Thymus (tissue), 11 donors: ENCODE measurements at regions not wholly inside any gene's neighbourhood (a gene's known extent, or its start where the extent isn't known, plus 50 kb on each side); places are given as distances from the start of the nearest gene placed in this dataset.

ENCODE experiments used
- DNase-seq, 9 donors: peaks; one replicate each; pipeline ENCODE4 v3.0.0-alpha.2; 2013; ENCODE audit warnings: low spot score in 9 of 9, low read depth in 6 of 9, missing footprints in 1 of 9
- H3K27ac ChIP-seq, 2 donors: one replicate each; pipeline ENCODE4 v1.5.1; 2013; ENCODE audit warnings: control low read depth in 1 of 2, low read depth in 1 of 2, low read length in 1 of 2, mild to moderate bottlenecking in 1 of 2, moderate library complexity in 1 of 2
- H3K27me3 ChIP-seq, 2 donors: one replicate each; pipeline ENCODE4 v1.5.1; 2013; ENCODE audit warnings: low read length in 1 of 2; ENCODE audit not compliant: control insufficient read depth in 2 of 2, insufficient read depth in 1 of 2
- H3K36me3 ChIP-seq, 2 donors: one replicate each; pipeline ENCODE4 v1.5.1; 2013; ENCODE audit warnings: low read length in 1 of 2, mild to moderate bottlenecking in 1 of 2, moderate library complexity in 1 of 2; ENCODE audit not compliant: control insufficient read depth in 2 of 2, insufficient read depth in 2 of 2
- H3K4me1 ChIP-seq, 2 donors: one replicate each; pipeline ENCODE4 v1.5.1; 2013; ENCODE audit warnings: low read length in 2 of 2; ENCODE audit not compliant: control insufficient read depth in 2 of 2, insufficient read depth in 2 of 2
- H3K4me3 ChIP-seq, 2 donors: one replicate each; pipeline ENCODE4 v1.5.1; 2013; ENCODE audit warnings: low read length in 2 of 2, control low read depth in 1 of 2, mild to moderate bottlenecking in 1 of 2
- H3K9me3 ChIP-seq, 2 donors: one replicate each; pipeline ENCODE4 v1.5.1; 2013; ENCODE audit warnings: low read length in 1 of 2, mild to moderate bottlenecking in 1 of 2; ENCODE audit not compliant: control insufficient read depth in 2 of 2, insufficient read depth in 1 of 2
- WGBS: extraction: QIAGEN DNeasy Blood & Tissue Kit; methylation state at CpG from one replicate; pipeline ENCODE4 v1.1.7; 2013; 5-methylcytosine and 5-hydroxymethylcytosine counted together
- donor health status: healthy.

DNA sequence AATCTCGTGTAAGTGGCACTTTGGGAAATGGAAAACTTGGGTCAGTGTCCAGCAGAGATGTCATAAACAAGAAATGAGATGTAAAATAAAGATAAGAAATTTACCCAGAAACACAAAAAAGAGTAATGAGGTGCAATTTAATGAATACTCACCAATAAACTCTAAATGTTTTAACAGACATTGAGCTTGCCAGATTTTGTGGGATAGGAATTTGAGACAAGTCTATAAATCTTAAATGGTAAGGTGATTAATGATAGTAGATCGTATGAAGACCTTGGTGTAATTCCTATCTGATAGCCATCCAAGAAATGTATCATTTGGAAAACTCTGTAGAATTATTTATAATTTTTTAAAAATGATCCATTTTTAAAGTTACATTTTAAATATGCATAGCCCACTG lies 682.4 kb downstream of the MAT2B start:
- no peak for DNase-seq
- no peak overlapping the region for H3K4me3 ChIP-seq
- H3K27ac ChIP-seq: no peak overlapping the region
- H3K27me3 ChIP-seq: no peaks in the 10 kb centered on the region
- H3K9me3 ChIP-seq: no peaks in the 10 kb centered on the region
- WGBS: 77% methylated on average over 2 of the region's 2 CpGs
- no peaks in the 10 kb centered on the region for H3K4me1 ChIP-seq
- H3K36me3 ChIP-seq: no peaks in the 10 kb centered on the region

DNA sequence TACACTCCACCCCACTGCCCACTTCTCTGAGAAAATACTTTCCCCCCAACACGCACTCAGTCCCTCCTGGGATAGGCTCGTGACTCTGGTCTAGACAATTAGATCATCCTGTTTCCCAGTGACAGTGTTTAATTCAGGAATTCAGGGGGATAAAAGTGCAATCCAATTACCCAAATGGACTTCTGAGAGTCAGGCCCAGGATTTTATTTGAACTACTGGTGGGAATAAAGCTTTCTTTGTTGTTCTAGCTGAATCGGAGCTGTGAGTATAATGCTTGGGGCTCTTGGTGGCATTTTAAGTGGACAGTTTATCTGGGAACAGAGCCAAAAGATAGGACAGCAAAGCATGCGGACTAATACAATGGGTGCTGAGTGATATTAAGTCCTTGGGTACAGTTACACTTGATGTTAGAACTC lies 683.3 kb downstream of the MAT2B start:
- no peak for DNase-seq
- Histone ChIP-seq H3K4me1 (no peaks in the 10 kb centered on the region), H3K27ac (no peak overlapping the region), H3K4me3 (no peak overlapping the region), H3K9me3 (no peaks in the 10 kb centered on the region), H3K27me3 (no peaks in the 10 kb centered on the region), H3K36me3 (no peaks in the 10 kb centered on the region)
- 91% methylated on average over 4 of the region's 4 CpGs for WGBS

DNA sequence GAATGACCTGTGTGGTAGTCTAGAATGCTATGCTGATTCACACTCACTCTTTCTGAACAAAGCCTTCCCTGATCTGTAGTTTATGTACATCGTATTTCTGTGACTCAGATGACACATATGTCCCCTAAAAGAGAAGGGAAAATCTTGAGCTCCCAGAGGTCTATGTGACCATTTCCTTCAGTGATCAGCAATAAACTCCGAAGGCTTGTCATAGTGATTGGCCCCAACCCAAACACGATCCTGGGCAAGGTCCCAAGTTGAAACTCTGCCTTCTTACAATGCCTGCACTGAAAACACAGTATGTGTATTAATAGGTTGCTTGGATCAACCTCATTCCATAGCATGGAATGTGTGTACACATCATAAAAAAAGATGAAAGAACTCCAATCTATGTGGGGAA lies 685.8 kb downstream of the MAT2B start:
- 88% methylated on average over 3 of the region's 3 CpGs for WGBS
- no peak for DNase-seq

DNA sequence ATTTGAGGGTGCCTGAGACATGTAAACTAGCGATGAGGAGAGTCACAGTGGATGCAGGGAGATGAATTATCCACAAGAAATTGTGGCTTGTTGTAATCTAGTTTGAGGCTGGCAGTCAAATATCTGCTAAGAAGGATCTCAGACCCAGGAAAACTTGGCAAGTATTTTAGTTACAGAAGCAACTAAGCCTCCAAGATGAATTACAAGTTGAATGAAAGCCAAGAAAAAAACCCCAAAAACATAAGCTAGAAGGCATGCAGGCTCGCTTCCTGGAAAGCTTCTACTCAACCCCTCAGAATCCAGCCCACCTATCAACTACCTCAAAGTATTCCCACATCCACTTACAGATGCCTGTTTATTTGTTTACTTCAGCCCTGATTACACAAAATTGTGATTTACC lies 696.9 kb downstream of the MAT2B start:
- Histone ChIP-seq H3K27me3 (no peaks in the 10 kb centered on the region), H3K4me3 (no peak overlapping the region), H3K4me1 (no peaks in the 10 kb centered on the region), H3K9me3 (no peaks in the 10 kb centered on the region), H3K27ac (no peak overlapping the region), H3K36me3 (no peaks in the 10 kb centered on the region)
- DNase-seq: peak in 1 of 9 donors; percentile 1
- WGBS: 86% methylated on average over 2 of the region's 2 CpGs

More for the DNA sequence above, 685.8 kb downstream of the MAT2B start:
- no peak overlapping the region for H3K27ac ChIP-seq
- no peaks in the 10 kb centered on the region for H3K27me3 ChIP-seq
- no peaks in the 10 kb centered on the region for H3K9me3 ChIP-seq
- no peak overlapping the region for H3K4me3 ChIP-seq
- H3K36me3 ChIP-seq: no peaks in the 10 kb centered on the region
- no peaks in the 10 kb centered on the region for H3K4me1 ChIP-seq

DNA sequence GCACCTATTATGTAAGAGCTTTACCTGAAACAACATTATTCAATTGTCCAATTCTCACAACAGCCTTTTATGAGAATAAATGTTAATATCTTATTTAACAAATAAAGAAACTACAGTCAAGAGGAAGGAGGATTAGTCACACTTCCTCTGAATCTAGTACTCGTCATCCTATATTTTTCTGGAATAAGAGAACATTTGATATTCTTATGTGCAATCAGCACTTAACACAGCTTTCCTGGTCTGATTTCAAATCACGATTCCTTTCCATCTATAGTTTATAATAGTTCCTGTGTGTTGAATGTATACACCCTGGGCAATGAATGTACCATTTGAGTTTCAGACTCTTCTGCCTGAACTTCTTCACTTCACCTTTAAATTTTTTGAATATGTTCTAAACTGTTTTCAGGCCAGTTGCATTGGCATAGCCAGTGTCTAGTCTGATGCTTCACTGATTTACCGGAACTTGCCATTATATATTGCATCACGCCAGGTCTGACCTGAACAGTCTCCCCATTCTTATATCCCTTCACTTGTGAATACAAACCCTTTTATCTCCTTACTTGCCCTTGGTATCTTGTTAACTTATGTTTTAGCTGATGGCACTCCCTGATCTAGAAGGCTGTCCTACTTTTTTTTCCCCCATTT lies 698.3 kb downstream of the MAT2B start:
- Histone ChIP-seq H3K36me3 (no peaks in the 10 kb centered on the region), H3K4me3 (no peak overlapping the region), H3K27ac (no peak overlapping the region), H3K4me1 (no peaks in the 10 kb centered on the region), H3K9me3 (no peaks in the 10 kb centered on the region), H3K27me3 (no peaks in the 10 kb centered on the region)
- 80% methylated on average over 4 of the region's 4 CpGs for WGBS
- DNase-seq: no peak

DNA sequence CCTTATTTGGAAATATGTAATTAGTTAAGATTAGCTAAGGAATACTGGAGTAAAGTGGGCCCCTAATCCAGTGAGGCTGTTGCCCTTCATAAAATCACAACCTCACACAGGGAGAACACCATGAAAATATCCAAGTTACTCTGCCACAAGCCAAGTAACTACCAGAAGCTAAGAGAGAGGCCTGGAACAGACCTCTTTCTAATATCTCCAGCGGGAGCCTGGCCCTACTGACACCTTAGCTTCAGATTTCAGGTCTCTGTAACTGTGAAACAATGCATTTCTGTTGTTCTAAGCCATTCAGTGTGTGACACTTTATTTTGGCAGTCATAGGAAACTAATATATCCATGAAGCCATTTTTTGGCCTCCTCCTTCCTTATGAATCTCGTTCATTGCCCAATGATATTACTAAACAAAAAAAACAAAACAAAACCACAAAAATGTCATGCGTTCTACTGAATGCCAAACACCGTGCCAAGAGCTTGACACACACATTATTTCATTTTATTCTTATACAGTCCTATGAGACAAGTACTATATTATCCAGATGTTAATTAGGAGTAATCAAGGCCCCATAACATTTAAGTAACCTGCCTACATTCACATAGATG lies 699.0 kb downstream of the MAT2B start:
- H3K4me3 ChIP-seq: no peak overlapping the region
- WGBS: 81% methylated on average over 4 of the region's 4 CpGs
- H3K27me3 ChIP-seq: no peaks in the 10 kb centered on the region
- DNase-seq: no peak
- no peaks in the 10 kb centered on the region for H3K36me3 ChIP-seq
- H3K27ac ChIP-seq: no peak overlapping the region
- no peaks in the 10 kb centered on the region for H3K4me1 ChIP-seq
- no peaks in the 10 kb centered on the region for H3K9me3 ChIP-seq

DNA sequence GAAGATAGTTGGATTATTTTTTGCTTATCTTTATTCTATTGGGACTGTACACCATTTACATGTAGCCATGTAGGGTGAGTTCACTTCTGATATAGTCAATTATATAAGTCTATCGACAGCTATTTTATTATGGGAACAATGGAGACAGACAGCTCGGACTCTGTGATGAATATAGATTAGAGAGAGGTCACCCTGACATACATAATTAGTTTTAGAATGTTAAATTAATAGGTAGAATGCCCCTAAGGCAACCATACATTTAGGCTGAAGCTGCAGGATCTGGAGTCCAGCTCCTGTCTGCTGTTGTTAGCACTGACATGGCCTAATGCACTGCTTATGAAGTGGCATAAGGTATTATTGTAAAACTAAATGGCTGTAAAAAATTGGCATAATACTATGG lies 700.8 kb downstream of the MAT2B start:
- 95% methylated on average over 2 of the region's 2 CpGs for WGBS
- no peaks in the 10 kb centered on the region for H3K36me3 ChIP-seq
- H3K4me3 ChIP-seq: no peak overlapping the region
- H3K27me3 ChIP-seq: no peaks in the 10 kb centered on the region
- H3K9me3 ChIP-seq: no peaks in the 10 kb centered on the region
- H3K4me1 ChIP-seq: no peaks in the 10 kb centered on the region
- H3K27ac ChIP-seq: no peak overlapping the region
- DNase-seq: no peak

DNA sequence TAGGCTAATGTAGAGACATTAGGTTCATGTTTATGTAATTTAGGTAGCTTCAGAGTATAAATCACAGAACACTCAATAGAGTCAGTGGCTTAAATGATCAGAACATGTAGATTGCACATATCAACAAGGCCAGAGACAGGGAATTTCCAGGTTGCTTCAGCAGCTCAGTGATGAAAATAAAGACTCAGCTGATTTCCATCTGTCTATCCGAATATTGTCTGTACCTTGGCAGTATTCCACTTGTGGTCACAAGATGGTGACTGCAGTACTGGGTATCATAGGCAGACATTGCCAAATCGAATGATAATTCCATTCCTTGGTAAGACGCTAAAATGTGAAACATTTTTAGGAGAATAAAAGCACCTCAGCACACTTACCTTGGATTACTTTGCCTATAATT lies 702.2 kb downstream of the MAT2B start:
- H3K9me3 ChIP-seq: no peaks in the 10 kb centered on the region
- no peak overlapping the region for H3K4me3 ChIP-seq
- H3K27me3 ChIP-seq: no peaks in the 10 kb centered on the region
- H3K4me1 ChIP-seq: no peaks in the 10 kb centered on the region
- 87% methylated on average over 3 of the region's 3 CpGs for WGBS
- H3K36me3 ChIP-seq: no peaks in the 10 kb centered on the region
- DNase-seq: no peak
- no peak overlapping the region for H3K27ac ChIP-seq

DNA sequence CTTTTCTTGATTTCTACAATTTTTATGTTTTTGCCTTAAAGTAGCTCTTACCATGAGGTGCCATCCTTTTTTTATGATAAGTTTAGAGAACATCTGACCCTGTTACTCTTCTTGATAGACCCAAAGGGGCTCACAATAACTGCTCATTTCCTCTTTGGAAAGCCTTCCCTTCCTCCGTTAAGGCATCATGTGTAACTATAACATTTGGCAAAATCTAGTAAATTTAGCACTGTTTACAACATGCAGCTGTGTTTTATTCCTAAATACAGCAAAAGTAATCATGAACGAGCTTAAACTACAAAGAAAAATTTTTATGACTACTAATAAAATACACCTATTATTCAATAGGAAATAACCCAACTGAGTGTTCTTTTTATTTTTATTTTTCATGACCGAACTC lies 705.1 kb downstream of the MAT2B start:
- no peak for DNase-seq
- WGBS: 94% methylated on average over 3 of the region's 3 CpGs
- Histone ChIP-seq H3K27ac (no peak overlapping the region), H3K36me3 (no peaks in the 10 kb centered on the region), H3K4me1 (no peaks in the 10 kb centered on the region), H3K9me3 (no peaks in the 10 kb centered on the region), H3K27me3 (no peaks in the 10 kb centered on the region), H3K4me3 (no peak overlapping the region)
